Epithelial cell of proximal tubule (primary cell): ENCODE measurements at regions not wholly inside any gene's neighbourhood (a gene's known extent, or its start where the extent isn't known, plus 50 kb on each side); places are given as distances from the start of the nearest gene placed in this dataset.

Source experiments
- DNase-seq: peaks from one replicate; pipeline ENCODE4 v3.0.0-alpha.2; 2011; ENCODE audit warnings: low read depth
- H3K4me3 ChIP-seq: 2 replicates; pipeline ENCODE4 v1.5.1; 2011; ENCODE audit warnings: low read depth, mild to moderate bottlenecking, low read length
- TF ChIP-seq, protein P1 (sequence below): conservative IDR thresholded peaks from 2 replicates; pipeline ENCODE4 v1.5.1; 2012; ENCODE audit warnings: low read depth, mild to moderate bottlenecking, low read length

DNA sequence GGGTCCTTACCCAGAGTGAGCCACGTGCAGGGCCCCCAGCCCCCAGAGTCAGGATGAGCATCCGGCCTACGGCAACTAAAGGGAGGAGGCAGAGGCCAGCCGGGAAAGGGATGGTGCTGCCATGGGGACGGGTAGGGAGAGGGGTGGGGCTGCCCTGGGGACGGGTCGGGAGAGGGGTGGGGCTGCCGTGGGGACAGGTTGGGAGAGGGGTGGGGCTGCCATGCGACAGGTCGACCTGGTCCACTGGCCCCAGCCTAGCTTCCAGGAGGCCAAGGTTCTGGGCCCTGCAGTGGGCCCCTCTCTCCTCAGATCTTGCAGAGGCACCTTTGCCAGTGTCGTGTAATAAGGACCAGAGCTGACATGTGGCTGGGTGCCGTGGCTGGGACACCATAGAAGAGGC, 187.7 kb downstream of the BRD1 start:
- H3K4me3 ChIP-seq, result no peak overlapping the region
- no peak for DNase-seq
- TF ChIP-seq, protein P1, sequence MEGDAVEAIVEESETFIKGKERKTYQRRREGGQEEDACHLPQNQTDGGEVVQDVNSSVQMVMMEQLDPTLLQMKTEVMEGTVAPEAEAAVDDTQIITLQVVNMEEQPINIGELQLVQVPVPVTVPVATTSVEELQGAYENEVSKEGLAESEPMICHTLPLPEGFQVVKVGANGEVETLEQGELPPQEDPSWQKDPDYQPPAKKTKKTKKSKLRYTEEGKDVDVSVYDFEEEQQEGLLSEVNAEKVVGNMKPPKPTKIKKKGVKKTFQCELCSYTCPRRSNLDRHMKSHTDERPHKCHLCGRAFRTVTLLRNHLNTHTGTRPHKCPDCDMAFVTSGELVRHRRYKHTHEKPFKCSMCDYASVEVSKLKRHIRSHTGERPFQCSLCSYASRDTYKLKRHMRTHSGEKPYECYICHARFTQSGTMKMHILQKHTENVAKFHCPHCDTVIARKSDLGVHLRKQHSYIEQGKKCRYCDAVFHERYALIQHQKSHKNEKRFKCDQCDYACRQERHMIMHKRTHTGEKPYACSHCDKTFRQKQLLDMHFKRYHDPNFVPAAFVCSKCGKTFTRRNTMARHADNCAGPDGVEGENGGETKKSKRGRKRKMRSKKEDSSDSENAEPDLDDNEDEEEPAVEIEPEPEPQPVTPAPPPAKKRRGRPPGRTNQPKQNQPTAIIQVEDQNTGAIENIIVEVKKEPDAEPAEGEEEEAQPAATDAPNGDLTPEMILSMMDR, result no peak

DNA sequence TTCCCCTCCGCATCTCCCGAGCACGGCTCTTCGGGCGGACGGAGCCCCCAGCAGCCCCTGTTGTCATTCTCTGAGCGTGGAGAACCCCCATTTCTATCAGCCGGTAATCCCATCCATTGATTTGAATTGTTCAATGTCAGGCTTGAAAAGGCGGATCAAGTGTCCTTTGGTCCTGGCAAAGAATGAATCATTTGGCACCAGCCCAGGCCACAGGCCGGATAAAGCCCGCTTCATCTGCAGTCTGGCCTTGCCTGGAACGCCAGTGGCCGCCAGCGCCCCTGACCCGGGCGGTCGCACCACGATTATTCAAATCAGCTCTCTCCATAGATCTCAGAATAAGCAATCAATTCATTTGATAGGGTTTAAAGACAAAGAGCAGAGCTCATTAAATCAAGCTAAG, 188.9 kb downstream of the BRD1 start:
- DNase-seq, result no peak
- no peak overlapping the region for H3K4me3 ChIP-seq
- TF ChIP-seq, protein P1, result no peak

DNA sequence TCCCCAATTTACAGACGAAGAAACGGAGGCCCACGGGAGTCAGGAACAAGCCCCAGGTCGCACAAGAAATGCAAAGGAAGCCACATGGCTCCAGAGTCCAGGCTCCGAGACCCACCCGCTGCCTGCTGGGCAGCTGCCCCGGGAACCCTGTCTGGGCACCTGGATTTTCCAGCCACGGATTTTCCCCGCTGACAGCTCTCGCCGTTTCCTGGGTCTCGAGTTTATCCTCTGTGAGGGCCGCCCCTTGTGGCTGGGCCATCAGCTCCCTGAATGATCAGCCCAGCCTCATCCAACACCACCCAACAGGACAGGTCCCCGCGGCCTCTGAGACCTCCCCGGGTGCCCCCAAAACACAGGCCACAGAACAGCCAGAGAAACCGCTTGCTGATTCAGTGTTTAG, 189.7 kb downstream of the BRD1 start:
- TF ChIP-seq, protein P1, result no peak
- no peak for DNase-seq
- H3K4me3 ChIP-seq, result no peak overlapping the region

- TF ChIP-seq, protein P1, result no peak
- H3K4me3 ChIP-seq, result no peak overlapping the region
- no peak for DNase-seq
Observed at GRCh38 chr22:49637255-49637760, 190.4 kb downstream of the BRD1 start.

GRCh38 chr22:49636649-49637048, 191.0 kb downstream of the BRD1 start:
- TF ChIP-seq, protein P1, result no peak
- DNase-seq, result no peak
- H3K4me3 ChIP-seq, result no peak overlapping the region

- H3K4me3 ChIP-seq, result no peak overlapping the region
- TF ChIP-seq, protein P1, result no peak
- DNase-seq, result no peak
Observed at GRCh38 chr22:49636214-49636613, 191.5 kb downstream of the BRD1 start.

DNA sequence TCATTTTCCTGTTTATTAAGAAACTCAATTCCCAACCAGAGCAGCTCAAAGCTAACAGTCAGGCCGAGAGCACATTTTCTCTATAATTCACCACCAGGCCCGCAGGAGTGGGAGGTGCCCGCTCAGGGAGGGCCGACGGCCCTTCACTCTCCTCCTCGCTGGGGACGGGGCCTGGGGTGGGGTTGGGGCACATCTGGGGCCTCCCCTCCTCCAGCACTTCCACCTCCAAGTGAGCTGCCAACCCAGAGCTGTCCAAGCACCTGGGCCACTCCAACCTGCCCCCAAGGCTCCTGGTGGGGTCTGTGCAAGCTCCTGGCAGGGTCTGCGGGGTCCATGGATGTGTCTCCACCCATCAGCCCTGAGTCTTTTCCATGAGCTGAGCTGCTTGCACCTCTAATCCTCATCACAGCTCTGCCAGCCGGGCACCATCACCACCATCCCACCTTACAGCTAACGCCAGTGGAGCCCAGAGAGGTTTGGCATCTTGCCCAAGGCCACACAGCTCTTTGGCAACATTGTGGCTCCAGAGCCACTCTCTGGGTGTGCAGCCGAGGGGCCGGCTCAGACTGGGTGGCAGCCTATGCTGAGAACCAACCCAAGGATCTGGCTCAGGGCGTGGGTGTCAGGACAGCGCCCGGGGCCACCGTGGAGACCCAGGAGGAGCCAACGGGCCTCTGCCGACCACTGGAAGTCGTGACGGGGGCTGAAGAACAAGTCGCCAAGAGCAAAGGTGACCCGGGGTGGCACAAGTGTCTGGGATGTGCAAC, 193.5 kb downstream of the BRD1 start:
- no peak overlapping the region for H3K4me3 ChIP-seq
- no peak for DNase-seq
- TF ChIP-seq, protein P1, result no peak
